Adrenal gland (tissue), 9 donors: ENCODE measurements at regions not wholly inside any gene's neighbourhood (a gene's known extent, or its start where the extent isn't known, plus 50 kb on each side); places are given as distances from the start of the nearest gene placed in this dataset.

ENCODE experiments used
- DNase-seq, 7 donors: peaks; one replicate each; pipeline ENCODE4 v3.0.0-alpha.2; 2019 to 2020
- H3K27ac ChIP-seq, 5 donors: fragments of 200-600 bp; sonication (generic) in 4 of 5; 1 replicate in 3 of 5; 2 replicates in 2 of 5; pipeline versions ENCODE4 v1.5.1 to v1.8.0; 2016 to 2020; ENCODE audit warnings: mild to moderate bottlenecking in 1 of 5
- H3K27me3 ChIP-seq: fragments of 200-600 bp; 2 replicates; pipeline ENCODE4 v1.8.0; 2021
- H3K36me3 ChIP-seq, 2 donors: fragments of 200-600 bp; replicated peaks in 1 of 2; 1 replicate in 1 of 2; 2 replicates in 1 of 2; pipeline versions ENCODE4 v1.5.1 to v1.8.0; 2018 to 2022
- H3K4me1 ChIP-seq, 2 donors: fragments of 200-600 bp; replicated peaks in 1 of 2; 1 replicate in 1 of 2; 2 replicates in 1 of 2; pipeline versions ENCODE4 v1.5.1 to v1.8.0; 2018 to 2021
- H3K4me3 ChIP-seq, 4 donors: fragments of 200-600 bp; sonication (generic) in 3 of 4; one replicate each; pipeline ENCODE4 v1.5.1; 2016 to 2018
- H3K9me3 ChIP-seq, 3 donors: fragments of 200-600 bp; sonication (generic) in 1 of 3; replicated peaks in 1 of 3; 1 replicate in 2 of 3; 2 replicates in 1 of 3; pipeline versions ENCODE4 v1.5.1 to v1.8.0; 2016 to 2021
- POLR2A ChIP-seq, 2 donors: fragments of 450-650 bp; IDR thresholded peaks; one replicate each; pipeline ENCODE4 v1.6.1; 2017; ENCODE audit warnings: antibody characterized with exemption in 2 of 2, mild to moderate bottlenecking in 2 of 2, moderate library complexity in 1 of 2
- WGBS, 4 donors: extraction: QIAGEN DNeasy Blood & Tissue Kit in 2 of 4; methylation state at CpG; one replicate each; pipeline versions ENCODE4 v1.1.5 to v1.1.7; 2013 to 2017; 5-methylcytosine and 5-hydroxymethylcytosine counted together
- intact Hi-C, 2 donors: fragments of 100-400 bp; cut with DNase I; formaldehyde crosslinking; loops; one replicate each; pipeline versions ENCODE4 v1.14.1 to v1.15.0; 2022 to 2023
- TF ChIP-seq, protein P1 (sequence below), 6 experiments: fragments of 450-650 bp in 4 of 6; fragments of 200-600 bp in 2 of 6; sonication (generic) in 1 of 6; IDR thresholded peaks; 1 replicate in 5 of 6; 2 replicates in 1 of 6; pipeline versions ENCODE4 v1.5.1 to v1.8.0; 2016 to 2021; ENCODE audit warnings: antibody characterized with exemption in 6 of 6, mild to moderate bottlenecking in 2 of 6, moderate library complexity in 1 of 6
- donor health status: healthy with polysubstance abuse.
- donor health status: Bipolar disorder and iron deficiency.
- donor health status: DM: yes; HTN: yes; CAD: no.
- donor health status: DM: no; HTN: no; CAD: no.
- donor health status: DM: no; HTN: no; CAD: no.

DNA sequence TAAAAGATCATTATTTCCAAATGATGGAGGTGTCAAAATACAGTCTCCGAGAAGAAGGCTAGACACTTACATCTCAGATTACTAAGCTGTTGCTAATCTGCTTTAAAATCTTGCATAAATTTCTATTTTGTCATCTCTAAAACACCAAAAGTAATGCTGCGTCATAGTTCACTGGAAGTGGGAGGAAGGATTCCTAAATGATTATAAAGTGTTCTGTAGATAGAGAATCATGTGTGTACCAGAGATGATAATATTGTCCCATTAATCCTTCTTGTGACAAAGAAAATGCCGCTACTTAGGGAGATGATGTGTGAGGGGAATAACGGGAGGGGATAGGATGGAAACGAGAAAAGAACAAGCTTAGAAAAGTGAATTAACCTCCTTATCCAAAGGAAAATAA is 268.6 kb downstream of the JRKL start:
- no peak for TF ChIP-seq POLR2A (IDR thresholded peaks at IDR 0.05)
- TF ChIP-seq, protein P1, sequence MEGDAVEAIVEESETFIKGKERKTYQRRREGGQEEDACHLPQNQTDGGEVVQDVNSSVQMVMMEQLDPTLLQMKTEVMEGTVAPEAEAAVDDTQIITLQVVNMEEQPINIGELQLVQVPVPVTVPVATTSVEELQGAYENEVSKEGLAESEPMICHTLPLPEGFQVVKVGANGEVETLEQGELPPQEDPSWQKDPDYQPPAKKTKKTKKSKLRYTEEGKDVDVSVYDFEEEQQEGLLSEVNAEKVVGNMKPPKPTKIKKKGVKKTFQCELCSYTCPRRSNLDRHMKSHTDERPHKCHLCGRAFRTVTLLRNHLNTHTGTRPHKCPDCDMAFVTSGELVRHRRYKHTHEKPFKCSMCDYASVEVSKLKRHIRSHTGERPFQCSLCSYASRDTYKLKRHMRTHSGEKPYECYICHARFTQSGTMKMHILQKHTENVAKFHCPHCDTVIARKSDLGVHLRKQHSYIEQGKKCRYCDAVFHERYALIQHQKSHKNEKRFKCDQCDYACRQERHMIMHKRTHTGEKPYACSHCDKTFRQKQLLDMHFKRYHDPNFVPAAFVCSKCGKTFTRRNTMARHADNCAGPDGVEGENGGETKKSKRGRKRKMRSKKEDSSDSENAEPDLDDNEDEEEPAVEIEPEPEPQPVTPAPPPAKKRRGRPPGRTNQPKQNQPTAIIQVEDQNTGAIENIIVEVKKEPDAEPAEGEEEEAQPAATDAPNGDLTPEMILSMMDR (IDR thresholded peaks at IDR 0.05), result no peak
- 62 to 76% (median 74%) methylated on average over 5 of the region's 5 CpGs for WGBS, 4 donors
- Histone ChIP-seq H3K36me3 (no peaks in the 10 kb centered on the region), H3K4me1 (no peaks in the 10 kb centered on the region), H3K27me3 (no peaks in the 10 kb centered on the region), H3K9me3 (no peaks in the 10 kb centered on the region), H3K4me3 (no peak overlapping the region), H3K27ac (no peak overlapping the region)
- intact Hi-C loops, result no loop called here
- no peak for DNase-seq

DNA sequence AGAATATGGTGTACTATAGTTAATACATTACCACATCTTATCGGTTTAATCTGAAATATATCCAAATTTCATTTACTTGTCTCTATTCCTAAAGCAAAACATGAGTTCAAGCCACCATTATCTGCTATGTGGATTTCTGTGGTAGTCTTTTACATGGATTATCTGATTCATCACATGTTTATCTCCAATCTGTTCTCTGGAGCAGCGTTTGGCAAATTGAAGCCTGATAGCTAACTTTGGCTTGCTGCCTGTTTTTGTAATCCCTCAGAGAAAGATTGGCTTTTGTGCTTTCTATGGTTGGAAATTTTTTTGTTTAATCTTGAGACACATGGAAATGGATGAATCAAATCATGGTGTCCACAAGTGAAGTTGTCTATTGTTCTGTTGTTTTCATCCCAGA is 274.3 kb downstream of the JRKL start:
- intact Hi-C loops, result no loop called here
- no peaks in the 10 kb centered on the region for H3K9me3 ChIP-seq
- no peak overlapping the region for H3K4me3 ChIP-seq
- H3K4me1 ChIP-seq, result no peaks in the 10 kb centered on the region
- no peaks in the 10 kb centered on the region for H3K27me3 ChIP-seq
- no peaks in the 10 kb centered on the region for H3K36me3 ChIP-seq
- H3K27ac ChIP-seq, result no peak overlapping the region
- TF ChIP-seq, protein P1 (IDR thresholded peaks at IDR 0.05), result no peak
- no peak for TF ChIP-seq POLR2A (IDR thresholded peaks at IDR 0.05)
- DNase-seq, result peak in 2 of 7 donors; percentile 13 to 15
- 61 to 65% (median 63%) methylated on average over 2 of the region's 2 CpGs for WGBS, 4 donors

DNA sequence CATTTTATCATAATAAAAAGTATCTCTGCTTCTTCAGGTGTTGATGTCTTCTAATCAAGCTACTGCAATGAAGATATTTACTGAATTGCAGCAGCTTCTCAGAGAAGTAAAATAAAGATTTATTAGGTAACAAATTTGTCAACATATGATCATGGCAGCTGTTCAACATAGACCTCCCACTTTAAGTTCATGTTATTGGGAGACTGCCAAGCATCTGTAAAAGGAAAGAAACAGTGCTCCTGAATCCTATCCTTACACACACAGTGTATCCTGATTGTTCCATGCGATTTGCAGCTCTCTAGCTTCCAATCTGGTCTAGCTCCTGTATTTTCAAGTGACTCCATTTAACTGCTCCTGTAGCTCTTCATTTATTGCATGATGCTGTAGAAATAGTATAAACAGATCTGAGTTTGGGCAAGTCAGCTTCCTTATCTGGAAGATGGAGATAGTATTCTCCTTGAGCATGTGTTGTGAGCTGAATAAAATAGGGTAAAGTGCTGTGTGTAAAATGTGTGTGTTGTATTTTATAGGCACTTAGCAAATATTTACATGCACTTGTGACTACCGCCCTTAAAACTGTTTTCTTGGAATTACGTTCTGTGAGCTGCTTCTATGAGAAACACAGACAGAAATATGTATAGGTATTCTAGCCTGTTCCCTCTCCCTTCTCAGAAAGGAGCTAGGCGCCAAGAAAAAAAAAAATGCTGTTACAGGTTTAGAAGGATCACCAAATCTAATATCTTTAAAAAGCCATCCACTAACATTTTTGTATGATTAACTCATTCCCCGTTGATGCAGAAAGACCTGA is 290.6 kb downstream of the JRKL start:
- no peak for TF ChIP-seq POLR2A (IDR thresholded peaks at IDR 0.05)
- TF ChIP-seq, protein P1 (IDR thresholded peaks at IDR 0.05), result no peak
- H3K27ac ChIP-seq, result no peak overlapping the region
- WGBS, 4 donors, result 62 to 78% (median 74%) methylated on average over 5 of the region's 5 CpGs

DNA sequence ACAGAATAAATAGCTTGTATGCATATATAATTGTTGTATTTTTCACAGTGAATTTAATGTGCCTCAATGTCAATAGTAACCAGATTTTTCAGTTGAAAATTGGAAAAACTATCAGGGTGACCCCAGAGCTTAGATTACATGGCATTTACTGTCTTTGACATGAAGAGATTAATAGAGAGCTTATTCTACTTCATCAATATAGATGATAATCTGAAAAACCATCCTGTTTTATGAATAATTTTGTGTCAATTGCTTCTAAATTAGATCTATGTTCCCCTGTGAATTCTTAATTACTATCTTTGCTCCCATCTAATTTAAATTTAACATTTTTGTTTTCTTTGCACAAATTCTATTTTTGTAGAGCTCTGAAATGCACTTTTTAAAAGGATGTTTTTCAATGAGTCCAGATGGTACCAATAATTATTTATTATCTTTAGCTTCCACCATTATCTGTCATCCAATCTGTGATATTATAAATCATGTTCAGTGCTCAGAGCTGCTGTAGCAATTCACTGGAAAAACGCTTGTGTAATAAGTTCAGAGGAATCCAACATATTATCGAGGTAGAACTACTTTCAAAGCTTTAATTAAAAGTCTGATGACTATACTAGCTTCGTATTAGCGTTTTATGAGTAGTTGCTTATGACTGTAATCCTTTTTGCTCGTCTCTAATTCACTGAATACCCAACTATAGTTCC is 291.4 kb downstream of the JRKL start:
- no peak overlapping the region for H3K4me3 ChIP-seq
- intact Hi-C loops, result no loop called here
- no peak for TF ChIP-seq POLR2A (IDR thresholded peaks at IDR 0.05)
- TF ChIP-seq, protein P1 (IDR thresholded peaks at IDR 0.05), result no peak
- no peaks in the 10 kb centered on the region for H3K27me3 ChIP-seq
- H3K36me3 ChIP-seq, result no peaks in the 10 kb centered on the region
- H3K4me1 ChIP-seq, result no peaks in the 10 kb centered on the region
- no peak for DNase-seq
- no peaks in the 10 kb centered on the region for H3K9me3 ChIP-seq
- H3K27ac ChIP-seq, result no peak overlapping the region
- WGBS, 4 donors, result 51 to 64% (median 57%) methylated on average over 5 of the region's 5 CpGs

More for the DNA sequence above, 290.6 kb downstream of the JRKL start:
- no peaks in the 10 kb centered on the region for H3K4me1 ChIP-seq
- H3K9me3 ChIP-seq, result no peaks in the 10 kb centered on the region
- intact Hi-C loops, result no loop called here
- H3K4me3 ChIP-seq, result no peak overlapping the region
- H3K27me3 ChIP-seq, result no peaks in the 10 kb centered on the region
- no peak for DNase-seq
- H3K36me3 ChIP-seq, result no peaks in the 10 kb centered on the region
